Omental fat pad (tissue), 3 donors: ENCODE measurements at regions not wholly inside any gene's neighbourhood (a gene's known extent, or its start where the extent isn't known, plus 50 kb on each side); places are given as distances from the start of the nearest gene placed in this dataset.
A peak's percentile ranks its signal among the peaks of the same experiment; 100 is the strongest.

Experiments
- ATAC-seq: fragments of 150-250 bp; one replicate; pipeline ENCODE4 v1.9.1; 2016; ENCODE audit warnings: mild to moderate bottlenecking, moderate library complexity; ENCODE audit not compliant: low FRiP score
- DNase-seq: peaks from one replicate; pipeline ENCODE4 v3.0.0-alpha.2; 2019; ENCODE audit warnings: low spot score
- CTCF ChIP-seq, 3 donors: fragments of 450-650 bp; IDR thresholded peaks; one replicate each; pipeline ENCODE4 v1.5.1; 2016 to 2017; ENCODE audit warnings: antibody characterized with exemption in 3 of 3, mild to moderate bottlenecking in 3 of 3, moderate library complexity in 2 of 3

DNA sequence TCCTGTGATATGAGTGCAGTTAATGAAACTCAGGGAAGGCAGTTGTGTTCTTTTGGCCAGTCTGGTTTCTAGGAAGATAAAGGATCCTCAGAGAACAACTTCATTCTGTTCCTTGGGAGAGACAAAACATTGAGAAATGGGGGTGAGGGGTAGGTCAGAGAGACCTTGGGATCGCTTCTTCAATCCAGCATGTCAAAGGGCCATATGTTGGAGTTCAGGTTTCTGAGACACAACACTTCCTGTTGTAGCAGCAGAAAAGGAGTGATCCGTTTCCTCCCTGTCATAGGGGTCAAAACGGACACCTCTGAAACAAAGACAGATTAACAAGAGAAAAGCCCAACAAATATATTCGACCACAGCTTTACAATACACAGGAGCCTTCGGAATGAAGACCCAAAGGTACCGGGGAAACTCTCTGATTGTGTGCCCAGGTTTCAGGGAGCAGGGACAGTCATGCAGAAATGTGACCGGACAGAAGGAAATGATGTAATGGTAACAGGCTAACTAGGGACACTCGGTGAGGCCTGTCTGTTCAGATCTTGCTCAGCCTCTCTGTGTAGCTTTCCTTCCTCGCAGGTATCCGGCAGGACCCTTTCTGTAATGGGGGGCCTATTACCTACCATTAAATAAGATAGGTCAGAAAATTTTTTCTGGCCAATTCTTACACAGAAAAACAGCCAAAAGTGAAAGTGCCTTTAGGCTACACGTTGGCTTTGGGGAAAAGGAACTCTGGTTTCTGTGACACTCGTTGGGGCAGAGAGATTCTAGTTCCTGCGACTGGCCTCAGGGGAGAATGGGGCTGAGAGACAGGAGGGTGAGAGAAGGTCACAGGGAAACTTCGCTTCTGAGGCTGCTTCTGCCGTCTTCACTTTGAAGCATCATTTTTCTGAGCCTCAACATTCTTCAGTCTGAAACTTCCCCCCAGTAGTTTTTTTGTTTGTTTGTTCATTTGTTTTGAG lies 103.3 kb upstream of the TLR3 start:
- DNase-seq (no peak), ATAC-seq (no peak)
- no peak for TF ChIP-seq CTCF (IDR thresholded peaks at IDR 0.05)

GRCh38 chr4:185966549-185966948 lies 102.4 kb upstream of the TLR3 start:
- ATAC-seq (no peak), DNase-seq (no peak)
- no peak for TF ChIP-seq CTCF (IDR thresholded peaks at IDR 0.05)

DNA sequence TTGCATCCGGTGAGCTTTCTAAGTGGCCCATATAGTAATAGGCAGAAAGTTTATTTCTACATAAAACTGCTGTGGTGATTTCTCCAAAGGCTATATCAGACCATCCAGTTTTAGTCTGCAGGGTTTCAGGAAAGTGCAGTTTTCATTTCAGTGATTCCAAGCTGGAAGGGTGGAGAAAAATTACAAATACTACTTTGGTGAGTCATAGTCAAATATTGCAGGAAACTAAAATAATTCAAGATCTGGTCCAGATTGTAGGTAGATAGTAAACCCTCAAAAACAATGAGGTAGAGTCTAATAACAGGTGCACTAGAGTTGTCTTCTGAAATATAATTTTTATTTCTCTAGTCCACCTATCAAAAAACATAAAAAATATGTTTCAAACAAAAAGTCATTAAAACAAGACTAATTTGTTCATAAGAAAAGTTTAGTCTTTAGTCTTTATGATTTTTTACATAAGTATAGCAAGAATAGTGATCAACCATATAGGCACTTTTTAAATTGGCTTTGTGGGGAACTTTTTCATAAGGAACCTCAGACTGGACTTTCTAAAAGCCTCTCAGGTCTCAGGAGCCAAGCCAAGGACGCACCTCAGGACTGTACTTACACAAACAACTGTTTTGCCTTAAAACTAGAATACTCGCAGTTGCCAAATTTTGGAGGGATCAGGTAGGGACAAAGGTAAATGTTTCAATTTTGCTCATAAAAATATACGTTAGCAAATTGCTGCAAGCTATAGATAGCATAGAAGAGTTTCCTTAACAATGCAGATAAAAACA lies 101.8 kb upstream of the TLR3 start:
- no peak for TF ChIP-seq CTCF (IDR thresholded peaks at IDR 0.05)
- no peak for ATAC-seq
- no peak for DNase-seq

GRCh38 chr4:185969657-185970056 lies 99.3 kb upstream of the TLR3 start:
- no peak for DNase-seq
- ATAC-seq, result no peak
- TF ChIP-seq CTCF (IDR thresholded peaks at IDR 0.05), result no peak

GRCh38 chr4:185987961-185988627 lies 80.9 kb upstream of the TLR3 start:
- no peak for TF ChIP-seq CTCF (IDR thresholded peaks at IDR 0.05)

DNA sequence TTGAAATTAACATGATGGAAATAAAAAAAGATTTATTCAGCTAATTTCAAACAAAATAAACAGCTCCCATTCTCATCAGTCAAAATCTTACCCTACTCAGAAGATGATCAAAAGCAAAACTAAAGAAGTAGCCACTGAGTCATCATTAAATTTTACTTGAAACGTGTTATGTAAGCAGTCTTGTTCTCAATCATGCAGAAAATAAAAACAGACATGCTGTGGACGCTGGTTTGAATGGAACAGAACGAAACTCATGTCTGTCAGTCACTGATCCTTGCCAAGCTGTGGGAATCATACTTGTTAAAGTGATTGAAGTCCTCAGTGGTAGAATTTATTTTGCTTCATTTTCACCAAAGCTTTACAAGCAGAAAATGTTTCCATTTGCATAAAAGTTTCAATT lies 77.2 kb upstream of the TLR3 start:
- no peak for TF ChIP-seq CTCF (IDR thresholded peaks at IDR 0.05)
- DNase-seq (no peak), ATAC-seq (no peak)

More at GRCh38 chr4:185987961-185988627, 80.9 kb upstream of the TLR3 start:
- DNase-seq (no peak), ATAC-seq (peak; percentile 78)
